ENCODE measurements at regions not wholly inside any gene's neighbourhood (a gene's known extent, or its start where the extent isn't known, plus 50 kb on each side); places are given as distances from the start of the nearest gene placed in this dataset.

DNA sequence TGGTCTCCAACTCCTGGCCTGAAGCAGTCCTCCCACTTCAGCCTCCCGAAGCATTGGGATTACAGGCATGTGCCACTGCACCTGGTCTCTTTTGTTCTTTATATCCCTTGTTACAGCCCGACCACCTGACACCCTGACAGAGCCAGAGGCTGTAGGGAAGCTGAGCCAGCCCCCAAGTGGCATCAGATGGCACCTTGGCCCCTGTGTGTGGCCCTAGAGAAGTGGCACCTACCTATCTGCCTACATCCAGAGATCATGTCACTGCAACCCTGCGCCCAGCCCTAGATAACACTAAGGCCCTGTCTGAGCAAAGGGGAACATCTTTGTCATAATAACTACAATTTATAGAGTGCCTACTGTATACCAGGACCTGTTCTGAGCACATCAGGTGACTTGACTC is 235.0 kb downstream of the AACS start:
- no peak overlapping the region for H3K4me3 Mint-ChIP-seq (ENCODE audit: low read depth)
- no peak for DNase-seq (ENCODE audit: low spot score, unreplicated experiment)
- H3K27ac Mint-ChIP-seq: no peak overlapping the region
- H3K36me3 Mint-ChIP-seq (ENCODE audit: insufficient read depth): no peaks in the 10 kb centered on the region
- peaks cover 2% of the 10 kb centered on the region for H3K9me3 Mint-ChIP-seq (ENCODE audit: low read depth)
- H3K27me3 Mint-ChIP-seq: peaks cover 12% of the 10 kb centered on the region
- H3K4me1 Mint-ChIP-seq (ENCODE audit: low read depth): no peaks in the 10 kb centered on the region
- TF ChIP-seq, protein P1, sequence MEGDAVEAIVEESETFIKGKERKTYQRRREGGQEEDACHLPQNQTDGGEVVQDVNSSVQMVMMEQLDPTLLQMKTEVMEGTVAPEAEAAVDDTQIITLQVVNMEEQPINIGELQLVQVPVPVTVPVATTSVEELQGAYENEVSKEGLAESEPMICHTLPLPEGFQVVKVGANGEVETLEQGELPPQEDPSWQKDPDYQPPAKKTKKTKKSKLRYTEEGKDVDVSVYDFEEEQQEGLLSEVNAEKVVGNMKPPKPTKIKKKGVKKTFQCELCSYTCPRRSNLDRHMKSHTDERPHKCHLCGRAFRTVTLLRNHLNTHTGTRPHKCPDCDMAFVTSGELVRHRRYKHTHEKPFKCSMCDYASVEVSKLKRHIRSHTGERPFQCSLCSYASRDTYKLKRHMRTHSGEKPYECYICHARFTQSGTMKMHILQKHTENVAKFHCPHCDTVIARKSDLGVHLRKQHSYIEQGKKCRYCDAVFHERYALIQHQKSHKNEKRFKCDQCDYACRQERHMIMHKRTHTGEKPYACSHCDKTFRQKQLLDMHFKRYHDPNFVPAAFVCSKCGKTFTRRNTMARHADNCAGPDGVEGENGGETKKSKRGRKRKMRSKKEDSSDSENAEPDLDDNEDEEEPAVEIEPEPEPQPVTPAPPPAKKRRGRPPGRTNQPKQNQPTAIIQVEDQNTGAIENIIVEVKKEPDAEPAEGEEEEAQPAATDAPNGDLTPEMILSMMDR (IDR thresholded peaks at IDR 0.05; ENCODE audit: unreplicated experiment): no peak

DNA sequence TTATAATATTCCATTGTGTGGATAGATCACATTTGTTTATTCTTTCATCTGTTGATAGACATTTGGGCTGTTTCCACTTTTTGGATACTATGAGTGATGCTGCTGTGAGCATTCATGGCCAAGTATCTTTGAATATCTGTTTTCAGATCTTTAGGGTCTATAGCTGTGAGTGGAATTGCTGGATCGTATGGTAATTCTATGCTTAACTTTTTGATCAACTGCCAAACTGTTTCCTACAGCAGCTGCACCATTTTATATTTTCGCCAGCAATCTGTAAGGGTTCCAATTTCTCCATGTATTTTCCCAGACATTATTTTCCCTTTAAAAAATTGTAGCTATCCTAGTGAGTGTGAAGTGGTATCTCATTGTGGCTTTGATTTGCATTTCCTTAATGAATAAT is 238.1 kb downstream of the AACS start:
- Mint-ChIP-seq H3K27me3 (peaks cover 12% of the 10 kb centered on the region), H3K27ac (no peak overlapping the region), H3K9me3 (ENCODE audit: low read depth) (peaks cover 2% of the 10 kb centered on the region), H3K4me3 (ENCODE audit: low read depth) (no peak overlapping the region), H3K36me3 (ENCODE audit: insufficient read depth) (no peaks in the 10 kb centered on the region), H3K4me1 (ENCODE audit: low read depth) (no peaks in the 10 kb centered on the region)
- TF ChIP-seq, protein P1 (IDR thresholded peaks at IDR 0.05; ENCODE audit: unreplicated experiment): no peak
- no peak for DNase-seq (ENCODE audit: low spot score, unreplicated experiment)

DNA sequence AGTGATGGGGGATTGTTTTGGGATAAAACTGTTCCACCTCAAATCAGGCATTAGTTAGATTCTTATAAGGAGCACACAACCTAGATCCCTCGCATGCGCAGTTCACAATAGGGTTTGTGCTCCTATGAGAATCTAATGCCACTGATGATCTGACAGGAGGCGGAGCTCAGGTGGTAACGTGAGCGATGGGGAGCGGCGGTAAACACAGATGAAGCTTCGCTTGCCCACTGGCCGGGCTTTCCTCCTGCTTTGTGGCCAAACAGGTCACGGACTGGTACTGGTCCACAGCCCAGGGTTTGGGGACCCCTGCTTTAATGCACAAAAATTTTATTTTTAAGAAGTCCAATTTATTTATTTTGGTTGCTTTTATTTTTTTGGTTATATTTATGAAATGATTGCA is 238.8 kb downstream of the AACS start:
- Mint-ChIP-seq H3K4me3 (ENCODE audit: low read depth) (no peak overlapping the region), H3K27ac (no peak overlapping the region), H3K36me3 (ENCODE audit: insufficient read depth) (no peaks in the 10 kb centered on the region), H3K9me3 (ENCODE audit: low read depth) (peaks cover 2% of the 10 kb centered on the region), H3K4me1 (ENCODE audit: low read depth) (no peaks in the 10 kb centered on the region), H3K27me3 (peaks cover 12% of the 10 kb centered on the region)
- no peak for DNase-seq (ENCODE audit: low spot score, unreplicated experiment)
- TF ChIP-seq, protein P1 (IDR thresholded peaks at IDR 0.05; ENCODE audit: unreplicated experiment): no peak

DNA sequence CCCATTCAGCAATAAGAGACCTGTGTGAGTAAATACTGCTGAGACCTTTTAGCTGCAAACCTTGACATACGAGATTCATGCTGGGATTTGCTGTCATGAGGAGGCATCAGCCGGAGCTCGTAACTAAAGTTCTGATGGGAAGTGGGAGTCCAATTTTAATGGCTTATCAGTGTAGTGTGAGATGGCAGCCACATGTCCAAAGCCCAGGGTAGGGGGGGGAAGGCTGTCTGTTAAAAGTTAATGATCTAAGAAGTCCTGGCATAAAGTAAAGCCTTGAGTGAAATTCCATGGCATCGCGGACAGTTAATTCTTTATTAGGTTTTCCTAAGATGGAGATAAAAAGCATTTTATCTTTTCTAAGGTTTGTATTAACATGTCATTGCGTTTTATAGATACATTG is 240.0 kb downstream of the AACS start:
- Mint-ChIP-seq H3K9me3 (ENCODE audit: low read depth) (peaks cover 2% of the 10 kb centered on the region), H3K27ac (no peak overlapping the region), H3K27me3 (peaks cover 12% of the 10 kb centered on the region), H3K4me3 (ENCODE audit: low read depth) (no peak overlapping the region), H3K4me1 (ENCODE audit: low read depth) (no peaks in the 10 kb centered on the region), H3K36me3 (ENCODE audit: insufficient read depth) (no peaks in the 10 kb centered on the region)
- TF ChIP-seq, protein P1 (IDR thresholded peaks at IDR 0.05; ENCODE audit: unreplicated experiment): no peak
- no peak for DNase-seq (ENCODE audit: low spot score, unreplicated experiment)

DNA sequence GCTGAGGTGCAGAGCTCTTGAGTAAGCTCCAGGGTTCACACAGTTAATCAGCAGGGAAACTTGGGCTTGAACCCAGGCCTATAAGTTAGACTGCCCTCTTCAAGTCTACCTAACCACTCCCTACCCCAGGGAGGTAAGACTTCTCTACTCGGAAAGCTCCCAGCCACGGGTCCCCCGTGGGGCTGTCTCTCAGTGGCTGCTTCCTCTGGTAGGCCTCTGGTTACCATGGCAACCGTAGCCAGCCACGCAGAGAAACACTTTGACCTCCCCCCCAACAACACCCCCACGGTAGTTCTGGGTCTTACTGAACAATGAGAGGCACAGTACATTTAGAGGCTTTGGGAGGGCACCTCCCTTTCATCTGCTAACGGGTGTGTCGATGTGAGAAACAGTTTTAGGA is 245.2 kb downstream of the AACS start:
- TF ChIP-seq, protein P1 (IDR thresholded peaks at IDR 0.05; ENCODE audit: unreplicated experiment): no peak
- Mint-ChIP-seq H3K27me3 (peaks cover 38% of the 10 kb centered on the region), H3K4me3 (ENCODE audit: low read depth) (no peak overlapping the region), H3K4me1 (ENCODE audit: low read depth) (no peaks in the 10 kb centered on the region), H3K27ac (no peak overlapping the region), H3K9me3 (ENCODE audit: low read depth) (no peaks in the 10 kb centered on the region), H3K36me3 (ENCODE audit: insufficient read depth) (no peaks in the 10 kb centered on the region)
- DNase-seq (ENCODE audit: low spot score, unreplicated experiment): no peak

All from progenitor cell of endocrine pancreas (in vitro differentiated cells).